WERI-Rb-1 (cell line): ENCODE measurements at regions not wholly inside any gene's neighbourhood (a gene's known extent, or its start where the extent isn't known, plus 50 kb on each side); places are given as distances from the start of the nearest gene placed in this dataset.

Experiments
- DNase-seq: peaks from one replicate; pipeline ENCODE4 v3.0.0-alpha.2; 2020
- H3K27ac ChIP-seq: fragments of 250-450 bp; sonication (Bioruptor Pico); 2 replicates; pipeline ENCODE4 v1.5.1; 2020; ENCODE audit warnings: mild to moderate bottlenecking, moderate library complexity
- H3K27me3 ChIP-seq: fragments of 250-450 bp; sonication (Bioruptor Pico); 2 replicates; pipeline ENCODE4 v1.5.1; 2021; ENCODE audit warnings: mild to moderate bottlenecking, low read depth, moderate library complexity; ENCODE audit not compliant: insufficient read depth, severe bottlenecking
- H3K36me3 ChIP-seq: fragments of 250-450 bp; sonication (Bioruptor Pico); 2 replicates; pipeline ENCODE4 v1.5.1; 2020; ENCODE audit warnings: mild to moderate bottlenecking, moderate library complexity
- H3K4me3 ChIP-seq: 2 replicates; pipeline ENCODE4 v1.5.1; 2011; ENCODE audit warnings: low read depth, mild to moderate bottlenecking, control low read depth, low read length
- H3K9me3 ChIP-seq: fragments of 250-450 bp; sonication (Bioruptor Pico); 2 replicates; pipeline ENCODE4 v1.5.1; 2021; ENCODE audit warnings: mild to moderate bottlenecking, moderate library complexity; ENCODE audit not compliant: severe bottlenecking
- TF ChIP-seq, protein P1 (sequence below): IDR thresholded peaks from 2 replicates; pipeline ENCODE4 v1.5.1; 2011; ENCODE audit warnings: low read depth, mild to moderate bottlenecking, control low read depth, inconsistent platforms, low read length

DNA sequence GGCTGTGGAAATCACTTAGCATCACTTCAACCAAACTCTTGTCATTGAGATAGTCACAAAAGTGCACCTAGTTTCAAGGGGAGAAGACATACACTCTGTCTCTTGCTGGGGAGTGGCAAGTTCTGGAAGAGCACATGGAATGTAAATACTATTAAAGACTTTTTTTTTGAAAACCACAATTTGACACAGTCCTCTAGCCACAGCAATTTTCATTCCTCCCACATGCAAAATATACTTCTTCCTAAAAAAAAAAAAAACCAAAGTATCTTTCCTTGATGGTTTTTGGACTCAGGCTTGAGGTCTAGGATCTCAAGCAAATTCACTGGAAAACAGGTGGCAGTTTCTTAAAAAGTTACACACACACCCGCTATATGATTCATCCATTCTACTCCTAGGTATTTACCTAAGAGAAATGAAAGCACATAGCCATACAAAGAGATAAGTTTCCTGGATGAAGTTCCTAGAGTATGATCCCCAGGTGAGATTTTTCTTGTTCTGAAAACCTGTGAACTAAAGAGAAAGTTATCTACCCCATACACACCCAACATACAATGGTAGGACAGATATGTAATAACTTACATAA lies 295.8 kb downstream of the SP3 start:
- no peaks in the 10 kb centered on the region for H3K27me3 ChIP-seq
- no peak overlapping the region for H3K27ac ChIP-seq
- DNase-seq = no peak
- H3K36me3 ChIP-seq = no peaks in the 10 kb centered on the region
- TF ChIP-seq, protein P1, sequence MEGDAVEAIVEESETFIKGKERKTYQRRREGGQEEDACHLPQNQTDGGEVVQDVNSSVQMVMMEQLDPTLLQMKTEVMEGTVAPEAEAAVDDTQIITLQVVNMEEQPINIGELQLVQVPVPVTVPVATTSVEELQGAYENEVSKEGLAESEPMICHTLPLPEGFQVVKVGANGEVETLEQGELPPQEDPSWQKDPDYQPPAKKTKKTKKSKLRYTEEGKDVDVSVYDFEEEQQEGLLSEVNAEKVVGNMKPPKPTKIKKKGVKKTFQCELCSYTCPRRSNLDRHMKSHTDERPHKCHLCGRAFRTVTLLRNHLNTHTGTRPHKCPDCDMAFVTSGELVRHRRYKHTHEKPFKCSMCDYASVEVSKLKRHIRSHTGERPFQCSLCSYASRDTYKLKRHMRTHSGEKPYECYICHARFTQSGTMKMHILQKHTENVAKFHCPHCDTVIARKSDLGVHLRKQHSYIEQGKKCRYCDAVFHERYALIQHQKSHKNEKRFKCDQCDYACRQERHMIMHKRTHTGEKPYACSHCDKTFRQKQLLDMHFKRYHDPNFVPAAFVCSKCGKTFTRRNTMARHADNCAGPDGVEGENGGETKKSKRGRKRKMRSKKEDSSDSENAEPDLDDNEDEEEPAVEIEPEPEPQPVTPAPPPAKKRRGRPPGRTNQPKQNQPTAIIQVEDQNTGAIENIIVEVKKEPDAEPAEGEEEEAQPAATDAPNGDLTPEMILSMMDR = no peak
- no peak overlapping the region for H3K4me3 ChIP-seq
- peaks cover 3% of the 10 kb centered on the region for H3K9me3 ChIP-seq

DNA sequence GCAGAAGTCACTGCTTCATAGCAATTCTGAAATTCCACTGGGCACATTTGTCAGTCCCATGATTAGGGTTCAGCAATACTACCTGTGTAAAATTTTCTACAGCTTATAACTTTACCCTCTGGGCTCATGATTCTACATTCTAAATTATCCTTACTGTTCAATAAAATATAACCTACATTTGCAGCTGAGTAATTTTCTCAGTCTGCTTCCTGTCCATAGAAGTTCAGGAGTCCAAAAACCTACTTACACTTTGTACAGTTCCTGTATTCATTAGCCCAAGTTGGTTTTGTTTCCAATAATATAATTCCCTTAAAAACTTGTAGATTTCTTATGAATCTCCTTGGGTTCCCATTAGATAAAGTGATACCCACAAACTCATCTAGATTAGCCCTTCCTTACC lies 295.3 kb downstream of the SP3 start:
- H3K27me3 ChIP-seq = no peaks in the 10 kb centered on the region
- peaks cover 3% of the 10 kb centered on the region for H3K9me3 ChIP-seq
- H3K4me3 ChIP-seq = no peak overlapping the region
- no peak for DNase-seq
- TF ChIP-seq, protein P1 = no peak
- H3K36me3 ChIP-seq = no peaks in the 10 kb centered on the region
- H3K27ac ChIP-seq = no peak overlapping the region

DNA sequence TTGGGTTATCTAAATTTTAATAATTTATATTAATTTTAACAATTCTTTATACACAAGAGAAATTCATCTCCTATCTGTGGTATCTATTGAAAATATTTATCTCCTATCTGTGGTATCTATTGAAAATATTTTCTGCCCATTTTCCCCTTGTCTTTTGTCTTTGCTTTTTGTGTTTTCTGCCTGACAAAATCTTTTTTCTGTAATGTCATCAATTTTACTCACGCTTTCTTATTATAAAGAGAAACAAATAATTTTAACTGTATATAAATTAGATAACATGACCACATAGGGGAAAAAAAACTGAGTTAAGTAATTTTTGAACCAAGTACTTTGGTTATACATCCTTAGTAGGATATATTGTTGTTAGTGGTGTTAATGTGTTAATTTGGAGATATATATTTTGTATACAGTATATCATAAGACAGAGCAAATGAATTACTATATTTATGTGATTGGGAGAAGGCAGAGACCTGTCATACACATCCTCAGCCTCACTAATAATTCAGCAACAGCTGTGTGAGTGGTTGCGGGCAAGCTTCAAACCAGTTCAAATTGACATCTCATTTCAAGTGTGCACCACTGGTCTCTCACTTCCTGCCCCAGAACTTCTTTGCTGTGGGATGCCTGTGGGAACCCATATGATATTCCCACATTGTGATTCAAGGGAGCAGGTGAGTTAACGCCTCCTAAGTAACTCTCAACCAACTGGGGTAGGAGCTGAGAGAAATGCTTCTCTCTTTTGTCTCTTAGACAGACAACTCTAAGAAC lies 292.4 kb downstream of the SP3 start:
- H3K4me3 ChIP-seq = no peak overlapping the region
- TF ChIP-seq, protein P1 = no peak

DNA sequence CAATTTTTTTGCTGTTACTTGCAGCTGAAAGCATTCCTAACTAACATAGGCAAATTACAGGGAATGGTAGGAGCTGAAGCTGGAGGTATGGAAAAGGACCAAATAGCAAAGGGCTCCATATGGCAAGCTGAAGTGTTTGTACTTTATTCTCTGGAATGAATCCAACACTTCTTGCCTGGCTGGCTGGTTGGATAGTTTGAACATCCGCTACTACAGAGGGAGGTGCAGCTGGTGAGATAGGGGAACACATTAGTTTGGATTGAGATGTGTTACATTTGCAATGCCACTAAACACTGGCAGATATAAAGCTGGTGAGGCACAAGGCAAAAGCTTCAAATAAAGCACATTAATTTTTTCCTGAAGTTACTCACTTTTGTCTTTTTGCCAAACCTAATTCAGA lies 291.5 kb downstream of the SP3 start:
- no peak for DNase-seq
- no peaks in the 10 kb centered on the region for H3K36me3 ChIP-seq
- H3K27ac ChIP-seq = no peak overlapping the region
- TF ChIP-seq, protein P1 = no peak
- H3K27me3 ChIP-seq = no peaks in the 10 kb centered on the region
- H3K9me3 ChIP-seq = peaks cover 3% of the 10 kb centered on the region
- H3K4me3 ChIP-seq = no peak overlapping the region

More for the DNA sequence above, 292.4 kb downstream of the SP3 start:
- Histone ChIP-seq H3K27me3 (no peaks in the 10 kb centered on the region), H3K9me3 (peaks cover 3% of the 10 kb centered on the region), H3K27ac (no peak overlapping the region), H3K36me3 (no peaks in the 10 kb centered on the region)
- no peak for DNase-seq

DNA sequence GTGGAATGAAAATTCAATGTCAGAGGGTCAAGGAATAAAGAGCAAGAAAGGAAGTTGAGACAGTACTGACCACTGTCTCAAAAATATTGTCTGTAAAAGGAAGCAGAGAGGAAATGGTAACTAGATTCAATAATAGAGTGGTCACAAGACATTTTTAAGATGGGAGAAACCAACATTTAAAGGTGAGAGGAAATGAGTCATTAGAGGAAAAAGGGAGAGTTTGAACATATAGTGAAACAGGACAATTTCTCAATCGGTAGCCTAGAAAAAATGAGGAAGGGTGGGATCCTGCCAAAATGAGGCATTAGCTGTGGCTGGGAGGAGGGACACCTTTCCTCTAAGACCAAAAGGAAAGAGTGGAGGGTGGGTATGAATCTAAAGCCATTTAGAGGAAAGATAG lies 288.5 kb downstream of the SP3 start:
- H3K36me3 ChIP-seq = no peaks in the 10 kb centered on the region
- no peak for DNase-seq
- H3K27ac ChIP-seq = no peak overlapping the region
- H3K9me3 ChIP-seq = no peaks in the 10 kb centered on the region
- H3K27me3 ChIP-seq = no peaks in the 10 kb centered on the region
- TF ChIP-seq, protein P1 = no peak
- H3K4me3 ChIP-seq = no peak overlapping the region
